ENCODE measurements at regions not wholly inside any gene's neighbourhood (a gene's known extent, or its start where the extent isn't known, plus 50 kb on each side); places are given as distances from the start of the nearest gene placed in this dataset.

- no peak overlapping the region for H3K4me3 ChIP-seq (ENCODE audit: low read depth, low read length)
- in situ Hi-C loops (cut with HindIII; ENCODE audit: low sequenced_read_pairs), result no loop called here
- DNase-seq (ENCODE audit: low read depth, low spot score), result no peak
- TF ChIP-seq, protein P1, sequence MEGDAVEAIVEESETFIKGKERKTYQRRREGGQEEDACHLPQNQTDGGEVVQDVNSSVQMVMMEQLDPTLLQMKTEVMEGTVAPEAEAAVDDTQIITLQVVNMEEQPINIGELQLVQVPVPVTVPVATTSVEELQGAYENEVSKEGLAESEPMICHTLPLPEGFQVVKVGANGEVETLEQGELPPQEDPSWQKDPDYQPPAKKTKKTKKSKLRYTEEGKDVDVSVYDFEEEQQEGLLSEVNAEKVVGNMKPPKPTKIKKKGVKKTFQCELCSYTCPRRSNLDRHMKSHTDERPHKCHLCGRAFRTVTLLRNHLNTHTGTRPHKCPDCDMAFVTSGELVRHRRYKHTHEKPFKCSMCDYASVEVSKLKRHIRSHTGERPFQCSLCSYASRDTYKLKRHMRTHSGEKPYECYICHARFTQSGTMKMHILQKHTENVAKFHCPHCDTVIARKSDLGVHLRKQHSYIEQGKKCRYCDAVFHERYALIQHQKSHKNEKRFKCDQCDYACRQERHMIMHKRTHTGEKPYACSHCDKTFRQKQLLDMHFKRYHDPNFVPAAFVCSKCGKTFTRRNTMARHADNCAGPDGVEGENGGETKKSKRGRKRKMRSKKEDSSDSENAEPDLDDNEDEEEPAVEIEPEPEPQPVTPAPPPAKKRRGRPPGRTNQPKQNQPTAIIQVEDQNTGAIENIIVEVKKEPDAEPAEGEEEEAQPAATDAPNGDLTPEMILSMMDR (IDR thresholded peaks at IDR 0.05; ENCODE audit: low read depth, low read length), result no peak
These were observed 371.7 kb downstream of the SNAPC1 start for GRCh38 chr14:62133776-62134550.

GRCh38 chr14:62138593-62138992 lies 376.4 kb downstream of the SNAPC1 start:
- DNase-seq (ENCODE audit: low read depth, low spot score), result peak; percentile 10
- in situ Hi-C loops (cut with HindIII; ENCODE audit: low sequenced_read_pairs), result no loop called here
- TF ChIP-seq, protein P1 (IDR thresholded peaks at IDR 0.05; ENCODE audit: low read depth, low read length), result no peak
- no peak overlapping the region for H3K4me3 ChIP-seq (ENCODE audit: low read depth, low read length)

- no peak overlapping the region for H3K4me3 ChIP-seq (ENCODE audit: low read depth, low read length)
- no peak for DNase-seq (ENCODE audit: low read depth, low spot score)
- TF ChIP-seq, protein P1 (IDR thresholded peaks at IDR 0.05; ENCODE audit: low read depth, low read length), result no peak
- in situ Hi-C loops (cut with HindIII; ENCODE audit: low sequenced_read_pairs), result no loop called here
These were observed 378.9 kb downstream of the SNAPC1 start for GRCh38 chr14:62141139-62141538.

GRCh38 chr14:62143245-62143644 lies 381.0 kb downstream of the SNAPC1 start:
- H3K4me3 ChIP-seq (ENCODE audit: low read depth, low read length), result no peak overlapping the region

DNA sequence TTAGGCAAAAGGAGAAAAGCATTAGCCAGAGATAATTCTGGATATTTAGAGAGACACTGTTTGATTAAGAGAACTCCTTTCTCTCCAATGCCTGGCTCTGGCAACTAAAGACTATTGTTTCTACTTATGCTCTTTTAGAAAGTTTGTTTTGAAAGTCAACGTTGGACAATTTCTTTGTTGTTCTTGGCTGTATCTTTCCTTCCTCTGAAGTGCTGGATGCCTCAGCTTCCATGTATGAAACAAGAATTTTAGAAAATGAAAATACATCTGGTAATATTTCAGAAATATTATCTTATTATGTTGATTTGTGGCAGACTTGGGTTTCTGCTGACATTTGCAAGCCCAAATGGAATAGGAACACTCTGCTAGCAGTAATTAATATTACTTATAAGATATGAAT lies 382.6 kb downstream of the SNAPC1 start:
- TF ChIP-seq, protein P1 (IDR thresholded peaks at IDR 0.05; ENCODE audit: low read depth, low read length), result no peak
- DNase-seq (ENCODE audit: low read depth, low spot score), result peak; percentile 9
- H3K4me3 ChIP-seq (ENCODE audit: low read depth, low read length), result no peak overlapping the region
- in situ Hi-C loops (cut with HindIII; ENCODE audit: low sequenced_read_pairs), result no loop called here

More at GRCh38 chr14:62143245-62143644, 381.0 kb downstream of the SNAPC1 start:
- TF ChIP-seq, protein P1 (IDR thresholded peaks at IDR 0.05; ENCODE audit: low read depth, low read length), result no peak
- peak; percentile 62 for DNase-seq (ENCODE audit: low read depth, low spot score)
- in situ Hi-C loops (cut with HindIII; ENCODE audit: low sequenced_read_pairs), result no loop called here

GRCh38 chr14:62146030-62146429 lies 383.8 kb downstream of the SNAPC1 start:
- no peak overlapping the region for H3K4me3 ChIP-seq (ENCODE audit: low read depth, low read length)
- TF ChIP-seq, protein P1 (IDR thresholded peaks at IDR 0.05; ENCODE audit: low read depth, low read length), result no peak
- DNase-seq (ENCODE audit: low read depth, low spot score), result no peak
- in situ Hi-C loops (cut with HindIII; ENCODE audit: low sequenced_read_pairs), result no loop called here
